GM18511 (cell line): ENCODE measurements at regions not wholly inside any gene's neighbourhood (a gene's known extent, or its start where the extent isn't known, plus 50 kb on each side); places are given as distances from the start of the nearest gene placed in this dataset.

Experiments
- ATAC-seq: cut with Tn5 transposase; IDR thresholded peaks from one replicate; pipeline ENCODE4 v1.9.1; 2021; ENCODE audit warnings: mild to moderate bottlenecking, moderate library complexity; ENCODE audit not compliant: unreplicated experiment

DNA sequence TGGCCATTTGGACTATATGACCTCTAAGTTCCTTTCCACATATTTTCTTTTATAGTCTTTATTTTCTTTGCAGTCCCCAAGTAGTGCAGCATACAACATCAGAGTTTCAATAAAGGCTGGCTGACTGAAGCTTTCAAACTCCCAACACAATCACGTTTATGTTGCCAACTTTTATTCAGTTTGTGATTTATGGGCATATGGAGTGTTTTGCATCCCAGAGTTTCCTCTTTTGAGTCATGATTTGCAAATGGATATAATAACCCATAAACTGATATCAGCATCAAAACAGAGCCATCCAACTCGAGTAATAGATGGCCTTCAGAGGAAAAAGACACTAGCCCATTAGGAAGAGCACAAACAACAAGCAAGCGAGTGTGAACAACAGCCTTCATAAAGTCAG lies 414.0 kb downstream of the ELAVL2 start:
- ATAC-seq, result no peak

DNA sequence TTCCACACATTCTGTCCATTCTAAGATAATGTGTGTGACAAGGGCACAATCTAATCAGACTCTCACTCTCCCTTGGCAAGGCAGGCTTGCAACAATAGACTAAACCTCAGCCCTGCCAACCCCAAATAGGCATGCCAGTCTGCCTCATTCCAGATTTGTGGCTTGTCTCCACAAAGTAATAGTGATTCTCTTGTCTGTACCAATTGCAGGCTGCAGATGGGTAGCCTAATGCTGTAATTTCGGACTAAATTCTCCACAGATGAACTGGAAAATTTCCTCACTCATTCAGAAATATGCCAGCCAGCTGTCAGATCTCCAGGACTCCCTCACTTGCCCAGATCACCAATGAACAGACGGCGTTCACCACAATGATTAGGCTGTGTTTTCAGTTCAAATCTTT lies 413.6 kb downstream of the ELAVL2 start:
- ATAC-seq, result no peak

DNA sequence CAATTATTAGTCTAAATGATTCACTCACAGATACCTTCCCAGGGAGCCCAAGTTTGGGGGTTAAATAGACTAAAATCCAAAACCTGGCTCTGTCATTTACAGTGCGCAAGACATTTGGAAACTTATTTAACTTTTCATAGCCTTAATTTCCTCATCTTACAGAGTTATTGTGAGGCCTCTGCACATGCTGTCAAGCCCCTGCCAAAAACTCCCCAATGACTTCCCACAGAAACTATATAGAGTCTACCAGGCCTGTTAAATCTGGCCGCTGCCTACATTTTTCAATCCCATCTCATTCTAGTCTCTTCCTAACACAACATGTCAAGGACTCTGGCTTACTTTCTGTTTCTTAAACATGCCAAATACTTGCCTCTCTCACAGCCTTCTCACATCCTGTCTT lies 412.5 kb downstream of the ELAVL2 start:
- ATAC-seq, result no peak

DNA sequence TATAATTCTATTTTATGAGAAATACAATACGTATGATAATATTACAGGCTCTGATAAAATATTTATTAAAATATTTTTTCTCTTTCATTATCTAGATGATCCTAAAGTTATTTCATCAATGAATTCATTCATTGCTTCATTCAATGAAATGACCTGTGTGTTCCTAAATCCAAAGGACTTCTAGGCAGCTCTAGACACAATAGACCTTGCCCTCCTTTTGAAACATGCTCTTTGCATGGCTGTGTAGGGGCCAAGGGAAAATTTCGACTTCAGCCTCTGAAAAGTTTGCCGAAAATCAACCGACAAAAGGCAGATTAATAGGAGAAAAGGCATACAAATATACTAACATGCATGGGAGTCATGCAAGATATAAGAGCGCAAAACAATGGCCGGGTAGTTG lies 402.0 kb downstream of the ELAVL2 start:
- ATAC-seq, result no peak

DNA sequence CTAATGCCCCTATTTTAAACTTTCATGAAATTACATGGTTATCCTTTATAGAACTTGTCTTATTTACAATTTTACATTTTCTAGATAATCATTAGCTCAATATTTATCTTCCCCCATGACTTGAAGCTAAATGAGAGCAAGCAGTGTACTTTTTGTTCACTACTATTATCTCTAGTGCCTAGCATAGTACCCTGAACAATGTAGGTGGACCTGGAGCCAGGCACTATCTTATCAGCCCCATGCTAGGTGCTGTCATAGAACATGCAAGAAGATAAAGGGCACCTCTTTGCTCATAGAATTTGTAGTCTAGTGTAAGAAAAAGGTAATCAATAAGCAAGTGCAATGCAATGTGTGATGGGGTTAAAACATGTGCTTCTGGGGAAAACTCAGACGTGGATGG lies 399.9 kb downstream of the ELAVL2 start:
- no peak for ATAC-seq

DNA sequence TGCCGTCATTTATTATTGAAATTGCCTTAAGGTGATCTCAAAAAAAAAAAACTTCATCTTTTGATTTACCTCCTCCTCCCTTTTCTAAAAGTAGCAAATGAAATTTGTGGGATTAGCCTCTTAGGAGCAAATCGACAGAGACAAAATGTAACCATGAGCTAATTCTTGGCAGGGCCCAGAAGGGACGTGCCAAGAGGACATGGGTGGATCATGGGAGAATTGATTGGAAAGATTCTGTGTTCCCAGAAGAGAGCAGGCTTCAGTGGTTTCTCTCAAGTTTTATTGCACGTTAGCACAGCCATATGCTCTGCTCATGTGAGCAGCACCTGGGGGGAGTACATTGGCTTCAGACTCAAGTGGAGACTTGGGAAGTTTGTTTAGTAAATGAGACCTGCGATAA lies 394.6 kb downstream of the ELAVL2 start:
- ATAC-seq, result no peak

DNA sequence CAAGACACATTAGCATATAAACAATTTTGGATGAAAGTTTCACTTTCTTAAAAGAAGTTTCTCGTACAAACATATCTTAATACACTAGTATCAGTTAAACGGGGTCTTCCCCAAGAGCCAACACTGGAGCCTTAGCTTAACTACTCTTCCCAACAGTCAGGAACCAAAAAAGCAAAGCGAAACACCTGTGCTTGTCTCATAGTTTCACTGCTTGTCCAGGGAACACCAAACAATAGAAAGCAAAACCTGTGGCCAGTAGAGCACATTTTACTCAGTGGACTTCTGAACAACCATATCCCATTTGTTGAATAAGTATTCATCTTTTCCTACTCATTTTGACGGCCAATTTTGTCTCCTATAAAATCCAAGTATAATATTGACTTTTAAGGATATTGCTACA lies 391.4 kb downstream of the ELAVL2 start:
- ATAC-seq, result no peak

DNA sequence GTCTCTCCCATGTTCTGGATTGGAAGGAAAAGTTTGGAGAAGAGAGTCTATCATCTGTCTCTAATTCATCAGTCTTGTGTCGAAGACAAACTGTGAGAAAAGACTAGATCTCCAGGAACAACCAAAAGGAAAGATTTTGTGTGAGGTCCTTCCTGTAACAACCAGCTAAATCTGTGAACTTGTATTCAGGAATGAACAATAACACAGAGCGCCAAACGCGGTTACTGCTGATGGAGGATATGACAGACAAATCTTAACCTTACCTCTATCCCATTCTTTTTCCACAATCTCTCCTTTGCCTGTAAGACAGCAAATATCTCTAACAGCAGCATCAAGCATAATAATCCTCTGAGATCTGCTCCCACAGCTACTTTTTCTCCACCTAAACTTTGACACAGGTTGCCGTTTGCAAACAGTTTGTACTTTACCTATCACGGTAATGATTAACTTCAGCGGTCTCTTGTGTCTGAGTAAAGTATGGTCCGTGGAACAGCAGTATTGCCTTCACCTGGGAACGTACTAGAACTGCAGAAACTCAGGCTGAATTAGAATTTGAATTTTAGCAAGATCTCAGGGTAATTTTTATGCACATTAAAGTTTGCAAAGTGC lies 387.6 kb downstream of the ELAVL2 start:
- ATAC-seq, result no peak

DNA sequence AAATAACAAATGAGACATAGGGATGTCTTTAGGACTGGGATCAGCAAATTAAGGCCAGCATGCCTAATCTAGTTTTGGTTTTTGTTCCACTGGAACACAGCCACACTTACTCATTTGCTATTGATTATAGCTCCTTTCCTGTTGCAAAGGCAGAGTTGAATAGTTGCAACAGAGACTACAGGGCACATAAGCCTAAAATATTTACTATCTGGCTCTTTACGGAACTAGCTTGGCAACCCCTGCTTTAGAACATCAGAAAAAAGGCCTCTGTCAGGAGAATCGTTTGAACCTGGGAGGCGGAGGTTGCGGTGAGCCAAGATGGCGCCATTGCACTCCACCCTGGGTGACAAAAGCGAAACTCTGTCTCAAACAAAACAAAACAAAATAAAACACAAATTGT lies 384.8 kb downstream of the ELAVL2 start:
- ATAC-seq, result no peak

DNA sequence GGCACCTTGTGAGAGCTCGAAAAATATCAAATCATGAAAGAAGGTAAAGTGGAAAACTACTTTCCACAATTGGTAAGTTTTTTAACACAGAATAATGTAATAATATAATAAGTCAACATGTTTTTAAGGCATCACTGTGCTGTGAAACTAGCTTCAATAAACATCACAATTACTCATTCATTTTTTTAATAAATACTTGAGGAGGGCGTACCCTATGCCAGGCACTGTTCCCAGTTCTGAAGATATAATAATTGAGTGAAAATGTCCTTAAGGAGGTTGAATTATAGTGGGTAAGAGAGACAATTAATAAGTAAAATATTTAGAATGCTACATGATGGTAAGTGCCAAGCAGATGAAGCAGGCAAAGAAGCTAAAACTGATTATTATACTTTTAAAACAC lies 381.4 kb downstream of the ELAVL2 start:
- no peak for ATAC-seq

DNA sequence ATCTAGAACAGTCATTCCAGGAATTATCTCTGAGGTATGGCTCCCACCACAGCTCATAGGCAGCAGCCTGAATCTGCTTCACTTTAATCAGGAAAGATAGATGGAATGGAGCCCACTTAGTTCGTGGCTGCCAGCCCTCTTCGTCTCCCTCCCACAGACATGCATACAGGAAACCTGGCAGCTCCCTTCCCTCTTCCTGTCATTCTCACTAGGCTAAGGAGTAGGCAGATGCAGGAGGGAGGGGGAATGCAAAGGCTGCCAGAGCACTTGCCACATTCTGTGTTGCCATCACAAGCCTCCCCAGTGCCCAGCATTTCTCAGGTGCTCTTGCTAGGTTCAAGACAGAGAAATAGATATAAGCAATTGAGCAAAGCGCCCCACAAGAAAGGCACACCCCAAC lies 378.9 kb downstream of the ELAVL2 start:
- no peak for ATAC-seq

DNA sequence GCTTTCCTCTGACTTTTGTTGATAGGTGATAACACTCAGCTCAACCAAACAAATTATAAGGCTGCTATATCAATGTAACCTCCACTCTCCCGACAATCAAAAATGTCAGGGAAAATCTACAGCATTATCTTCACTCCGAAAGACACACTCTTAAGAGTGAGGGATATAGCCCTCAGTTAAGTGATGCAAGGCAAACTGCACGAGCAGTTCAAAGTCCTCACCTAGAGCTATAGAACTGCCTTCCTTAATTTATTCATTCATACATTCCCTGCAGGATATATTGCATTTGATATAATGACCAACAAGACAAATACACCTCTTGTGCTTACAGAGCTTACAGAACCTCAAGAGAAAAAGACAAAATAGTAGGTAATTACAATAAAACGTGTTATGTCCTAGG lies 378.1 kb downstream of the ELAVL2 start:
- no peak for ATAC-seq

DNA sequence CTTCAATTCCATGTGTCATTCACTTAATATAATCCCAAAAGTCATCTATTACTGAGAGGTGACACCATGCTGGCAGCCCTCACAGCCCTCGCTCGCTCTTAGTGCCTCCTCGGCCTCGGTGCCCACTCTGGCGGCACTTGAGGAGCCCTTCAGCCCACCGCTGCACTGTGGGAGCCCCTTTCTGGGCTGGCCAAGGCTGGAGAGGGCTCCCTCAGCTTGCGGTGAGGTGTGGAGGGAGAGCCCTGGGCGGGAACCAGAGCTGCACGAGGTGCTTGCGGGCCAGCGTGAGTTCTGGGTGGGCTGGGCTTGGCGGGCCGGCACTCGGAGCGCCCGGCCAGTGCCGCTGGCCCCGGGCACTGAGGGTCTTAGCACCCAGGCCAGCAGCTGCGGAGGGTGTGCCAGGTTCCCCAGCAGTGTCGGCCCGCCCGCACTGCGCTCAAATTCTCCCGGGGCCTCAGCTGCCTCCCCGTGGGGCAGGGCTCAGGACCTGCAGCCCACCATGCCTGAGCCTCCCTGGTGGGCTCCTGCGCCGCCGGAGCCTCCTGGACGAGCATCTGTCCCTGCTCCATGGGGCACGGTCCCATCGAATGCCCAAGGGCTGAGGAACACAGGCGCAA lies 374.1 kb downstream of the ELAVL2 start:
- no peak for ATAC-seq

DNA sequence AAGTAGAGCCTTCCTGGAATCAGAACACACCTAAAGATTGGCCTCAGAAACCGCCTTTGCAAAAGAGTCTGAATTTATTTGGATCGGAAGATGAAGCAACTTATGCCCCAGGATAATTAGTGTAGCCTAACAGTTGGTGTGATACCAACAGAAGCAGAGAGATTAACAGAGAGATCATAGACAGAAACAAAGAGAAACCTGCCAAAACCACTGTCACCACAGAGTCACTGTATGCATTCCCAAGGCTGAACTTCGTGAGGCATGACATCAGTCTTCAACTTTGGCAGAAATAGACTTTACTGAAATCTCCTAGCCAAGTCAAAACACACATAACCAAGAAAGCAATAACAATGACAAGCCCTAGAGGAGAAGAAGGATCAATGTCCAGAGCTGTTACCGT lies 361.8 kb downstream of the ELAVL2 start:
- ATAC-seq, result no peak

DNA sequence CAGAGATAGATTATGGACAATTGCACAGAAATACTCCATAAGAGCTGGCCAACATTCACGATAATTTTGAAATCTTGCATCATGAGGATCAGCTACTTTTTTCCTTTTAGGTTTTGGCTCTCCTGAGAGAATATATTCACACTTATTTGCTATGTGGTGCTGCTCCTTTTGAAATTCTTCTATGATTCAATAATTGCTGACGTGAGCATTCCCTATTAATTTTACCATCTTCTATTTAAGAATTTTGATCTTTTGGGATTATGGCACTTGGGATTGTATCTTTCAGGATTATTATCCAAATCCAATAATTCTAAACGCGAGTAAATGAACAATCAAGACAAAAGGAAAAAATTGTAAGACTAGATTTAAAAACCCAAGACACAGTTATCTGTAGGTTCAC lies 358.8 kb downstream of the ELAVL2 start:
- ATAC-seq, result no peak

DNA sequence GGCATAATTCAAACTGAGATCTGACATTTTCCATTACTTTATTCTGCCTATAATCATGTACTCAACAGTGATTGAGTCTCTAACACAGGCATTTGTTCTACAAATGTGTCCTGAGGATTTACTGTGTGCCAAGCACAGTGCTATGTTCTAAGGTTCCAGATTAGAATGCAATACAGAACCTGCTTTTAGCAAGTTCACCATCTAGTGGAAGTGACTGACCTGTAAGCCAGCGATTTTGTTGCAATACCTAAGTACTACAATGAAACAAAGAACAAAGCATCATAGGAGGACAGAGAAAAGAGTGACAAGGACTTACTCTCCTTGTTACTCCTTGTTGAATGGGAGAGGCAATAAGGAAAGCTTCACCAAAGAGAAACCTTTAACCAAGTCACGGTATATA lies 348.1 kb downstream of the ELAVL2 start:
- ATAC-seq, result no peak

DNA sequence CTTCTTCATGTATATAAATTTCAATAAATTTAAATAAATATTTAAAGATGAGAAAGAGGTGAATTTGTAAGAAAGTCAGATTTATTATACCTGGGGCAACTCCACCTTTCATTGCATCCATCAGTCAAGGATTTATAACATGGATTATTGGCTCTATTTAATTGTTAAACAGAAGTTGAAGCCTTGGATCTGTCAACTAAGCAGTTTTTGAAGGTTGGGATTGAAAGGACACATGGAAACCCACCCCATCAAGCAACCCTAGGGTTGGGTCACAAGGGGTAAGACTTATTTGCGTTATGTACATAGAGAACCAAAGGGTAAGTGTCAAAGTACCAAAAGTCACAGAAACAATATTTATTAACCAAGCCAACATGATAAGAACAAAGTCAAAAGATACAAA lies 342.5 kb downstream of the ELAVL2 start:
- no peak for ATAC-seq

DNA sequence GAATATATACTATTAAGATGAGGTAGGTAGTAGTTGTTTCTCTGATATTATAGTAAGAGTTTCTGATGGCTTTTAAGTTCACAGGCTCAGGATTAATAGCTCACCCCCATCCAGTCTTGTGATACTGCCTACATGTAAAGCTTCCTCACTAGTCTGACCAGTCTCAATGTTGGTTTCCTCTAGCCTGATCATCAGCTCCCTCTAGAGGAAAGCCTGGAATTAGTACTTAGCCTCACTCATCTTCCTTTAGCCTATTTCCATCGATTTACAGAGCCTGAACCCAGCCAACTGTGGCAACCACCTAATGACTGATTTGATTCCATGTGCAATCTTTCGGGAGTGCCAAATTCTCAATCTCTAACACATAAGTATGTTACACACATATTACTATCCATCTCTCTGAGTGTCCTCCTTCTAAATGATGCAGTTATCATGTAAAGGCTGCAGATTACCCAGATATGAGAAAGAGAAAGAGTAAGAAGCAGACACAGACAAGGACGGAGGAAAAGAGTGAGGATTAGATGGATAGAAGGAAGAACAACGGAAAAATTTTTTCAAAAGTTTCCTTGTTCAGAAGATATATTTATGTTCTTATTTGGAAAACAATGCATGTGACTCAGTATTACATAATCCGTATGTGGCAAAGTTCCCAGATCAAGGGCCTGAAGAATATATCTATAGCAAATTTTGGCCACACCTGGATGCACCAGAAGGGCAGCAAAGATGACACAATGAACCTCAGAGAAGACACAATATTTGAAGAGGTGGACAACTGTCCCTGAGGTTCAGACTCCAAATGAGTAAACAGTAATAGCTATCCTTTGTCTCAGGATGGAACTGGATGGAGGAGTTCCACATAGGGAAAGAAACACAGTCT lies 333.7 kb downstream of the ELAVL2 start:
- ATAC-seq, result no peak

DNA sequence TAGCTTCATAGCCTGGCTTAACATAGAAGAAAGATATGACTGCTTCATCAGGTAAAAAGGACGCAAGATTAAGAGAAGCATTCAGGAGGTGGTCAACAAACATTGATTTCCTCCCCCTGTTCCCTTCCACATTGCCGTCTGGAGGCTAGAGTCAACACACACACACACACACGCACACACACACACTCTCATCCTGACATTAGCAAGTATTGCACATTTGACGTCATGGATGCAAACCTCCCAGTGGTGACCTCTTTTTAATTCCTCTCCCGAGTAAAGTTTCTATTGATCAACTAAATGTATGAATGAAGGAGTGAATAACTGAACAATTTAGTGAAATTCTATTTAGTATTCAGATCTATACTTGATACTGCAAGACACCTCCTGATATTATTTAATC lies 332.8 kb downstream of the ELAVL2 start:
- ATAC-seq, result no peak

DNA sequence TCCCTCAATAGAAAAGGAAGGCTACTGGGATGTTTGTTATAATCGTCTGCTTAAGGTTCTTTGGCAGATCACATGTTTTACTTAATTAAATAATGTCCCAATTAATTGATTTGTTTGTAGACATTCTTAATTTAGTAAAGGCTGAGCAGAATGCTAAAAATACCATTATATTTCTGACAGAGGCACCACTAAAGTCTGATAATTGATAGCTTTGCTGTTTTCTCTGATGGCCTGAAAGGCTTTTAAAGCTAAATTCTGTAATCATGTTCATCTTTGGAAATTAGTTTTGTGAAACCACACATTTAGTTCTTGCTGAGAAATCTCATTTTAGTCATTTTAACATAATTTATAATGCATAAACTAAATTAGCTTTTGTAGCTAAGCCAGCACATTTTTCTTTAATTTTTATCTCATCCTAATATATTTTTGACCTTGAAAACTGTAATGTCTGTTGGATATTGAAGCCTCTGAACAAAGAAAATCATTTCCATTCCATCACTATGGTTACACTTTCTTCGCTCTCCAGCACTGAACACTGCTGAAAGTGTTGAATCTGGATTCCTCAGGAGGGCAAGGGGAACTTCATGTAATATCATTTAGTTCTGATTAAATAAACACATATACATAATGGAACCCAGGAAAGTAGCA lies 329.4 kb downstream of the ELAVL2 start:
- ATAC-seq, result no peak

DNA sequence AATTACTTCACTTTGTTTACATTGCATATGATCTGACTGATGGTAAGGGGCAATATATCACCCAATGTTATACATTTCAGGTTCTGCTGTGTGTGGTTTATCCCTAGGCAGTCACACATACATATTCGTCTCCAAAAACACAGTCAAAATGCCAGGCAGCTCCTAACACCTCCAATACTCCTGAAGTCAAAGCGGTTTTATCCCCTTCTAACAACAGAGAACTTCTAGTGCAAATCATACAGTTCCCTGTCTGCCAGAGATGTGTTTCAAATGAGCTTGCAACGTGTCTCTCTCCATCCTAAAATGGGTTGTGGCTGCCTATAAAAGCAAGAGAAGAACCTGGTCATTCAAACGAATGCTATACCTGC lies 328.9 kb downstream of the ELAVL2 start:
- no peak for ATAC-seq

DNA sequence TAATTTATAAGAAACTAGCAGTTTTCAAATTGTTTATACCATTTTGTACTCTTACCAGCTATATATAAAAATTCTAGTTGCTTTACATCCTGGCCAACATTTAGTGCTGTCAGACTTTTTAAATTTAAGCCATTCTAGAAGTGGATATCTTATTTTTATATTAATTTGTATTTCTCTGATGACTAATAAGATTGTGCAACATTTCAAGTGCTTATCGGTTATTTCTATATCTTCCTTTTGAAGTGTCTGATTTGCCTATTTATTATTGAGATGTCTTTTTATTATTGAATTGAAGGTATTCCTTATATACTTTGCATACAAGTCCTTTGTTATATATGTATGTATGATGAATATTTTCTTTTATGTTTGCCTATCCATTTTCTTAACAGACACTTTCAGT lies 324.0 kb downstream of the ELAVL2 start:
- no peak for ATAC-seq
